ACC112 (cell line): ENCODE measurements at regions not wholly inside any gene's neighbourhood (a gene's known extent, or its start where the extent isn't known, plus 50 kb on each side); places are given as distances from the start of the nearest gene placed in this dataset.

Experiments used
- H2AFZ ChIP-seq: fragments of 200-600 bp; sonication (generic); one replicate; pipeline ENCODE4 v1.6.0; 2017; ENCODE audit warnings: antibody characterized with exemption, low read length; ENCODE audit not compliant: unreplicated experiment
- H3K27ac ChIP-seq: fragments of 200-600 bp; sonication (generic); 2 replicates; pipeline ENCODE4 v1.5.1; 2014; ENCODE audit warnings: low read depth, mild to moderate bottlenecking, antibody characterized with exemption, low read length, moderate library complexity
- H3K27me3 ChIP-seq: fragments of 200-600 bp; sonication (generic); 2 replicates; pipeline ENCODE4 v1.6.1; 2014; ENCODE audit warnings: mild to moderate bottlenecking, antibody characterized with exemption, low read length, moderate library complexity, mixed read lengths; ENCODE audit not compliant: insufficient read depth
- H3K36me3 ChIP-seq: fragments of 200-600 bp; sonication (generic); 2 replicates; pipeline ENCODE4 v1.6.1; 2016; ENCODE audit warnings: mild to moderate bottlenecking, antibody characterized with exemption, low read length, moderate library complexity, mixed read lengths; ENCODE audit not compliant: insufficient read depth
- H3K4me1 ChIP-seq: fragments of 200-600 bp; sonication (generic); one replicate; pipeline ENCODE4 v1.6.1; 2016; ENCODE audit warnings: low read length, mixed read lengths; ENCODE audit not compliant: insufficient read depth, unreplicated experiment, control insufficient read depth
- H3K4me3 ChIP-seq: fragments of 200-600 bp; sonication (generic); 2 replicates; pipeline ENCODE4 v1.5.1; 2014; ENCODE audit warnings: mild to moderate bottlenecking, low read depth, low read length
- H3K79me2 ChIP-seq: fragments of 200-600 bp; sonication (generic); one replicate; pipeline ENCODE4 v1.6.0; 2016; ENCODE audit warnings: low read length; ENCODE audit not compliant: control insufficient read depth, unreplicated experiment, insufficient read depth

GRCh38 chr17:79305768-79306423, 231.3 kb downstream of the ENGASE start:
- Histone ChIP-seq H2AFZ (no peak overlapping the region), H3K79me2 (no peaks in the 10 kb centered on the region), H3K4me1 (no peaks in the 10 kb centered on the region), H3K4me3 (no peak overlapping the region), H3K27me3 (peaks cover 64% of the 10 kb centered on the region), H3K36me3 (no peaks in the 10 kb centered on the region), H3K27ac (no peak overlapping the region)

GRCh38 chr17:79305376-79305767, 230.7 kb downstream of the ENGASE start:
- Histone ChIP-seq H3K27ac (no peak overlapping the region), H3K36me3 (no peaks in the 10 kb centered on the region), H2AFZ (no peak overlapping the region), H3K4me1 (no peaks in the 10 kb centered on the region), H3K4me3 (no peak overlapping the region), H3K79me2 (no peaks in the 10 kb centered on the region), H3K27me3 (peaks cover 64% of the 10 kb centered on the region)

GRCh38 chr17:79304884-79305283, 230.3 kb downstream of the ENGASE start:
- Histone ChIP-seq H3K4me1 (no peaks in the 10 kb centered on the region), H3K36me3 (no peaks in the 10 kb centered on the region), H3K79me2 (no peaks in the 10 kb centered on the region), H3K27me3 (peaks cover 66% of the 10 kb centered on the region), H2AFZ (no peak overlapping the region), H3K4me3 (no peak overlapping the region), H3K27ac (no peak overlapping the region)

GRCh38 chr17:79303641-79304205, 229.1 kb downstream of the ENGASE start:
- no peak overlapping the region for H3K27ac ChIP-seq
- H3K79me2 ChIP-seq = no peaks in the 10 kb centered on the region
- peaks cover 76% of the 10 kb centered on the region for H3K27me3 ChIP-seq
- H3K4me1 ChIP-seq = no peaks in the 10 kb centered on the region
- no peak overlapping the region for H3K4me3 ChIP-seq
- no peak overlapping the region for H2AFZ ChIP-seq
- H3K36me3 ChIP-seq = no peaks in the 10 kb centered on the region

GRCh38 chr17:79301469-79301868, 226.8 kb downstream of the ENGASE start:
- peaks cover 73% of the 10 kb centered on the region for H3K27me3 ChIP-seq
- no peak overlapping the region for H3K27ac ChIP-seq
- no peaks in the 10 kb centered on the region for H3K79me2 ChIP-seq
- no peak overlapping the region for H2AFZ ChIP-seq
- no peaks in the 10 kb centered on the region for H3K36me3 ChIP-seq
- H3K4me3 ChIP-seq = no peak overlapping the region
- H3K4me1 ChIP-seq = no peaks in the 10 kb centered on the region

GRCh38 chr17:79299349-79299748, 224.7 kb downstream of the ENGASE start:
- Histone ChIP-seq H3K79me2 (no peaks in the 10 kb centered on the region), H3K4me1 (no peaks in the 10 kb centered on the region), H3K36me3 (no peaks in the 10 kb centered on the region), H3K27ac (no peak overlapping the region), H3K27me3 (peaks cover 66% of the 10 kb centered on the region), H2AFZ (no peak overlapping the region), H3K4me3 (no peak overlapping the region)

- Histone ChIP-seq H3K4me3 (no peak overlapping the region), H3K36me3 (no peaks in the 10 kb centered on the region), H3K4me1 (no peaks in the 10 kb centered on the region), H3K79me2 (no peaks in the 10 kb centered on the region), H3K27ac (no peak overlapping the region), H2AFZ (no peak overlapping the region), H3K27me3 (peaks cover 62% of the 10 kb centered on the region)
Measured at GRCh38 chr17:79298799-79299198, 224.2 kb downstream of the ENGASE start.

- Histone ChIP-seq H3K27ac (no peak overlapping the region), H3K36me3 (no peaks in the 10 kb centered on the region), H3K27me3 (peaks cover 59% of the 10 kb centered on the region), H3K79me2 (no peaks in the 10 kb centered on the region), H2AFZ (no peak overlapping the region), H3K4me3 (no peak overlapping the region), H3K4me1 (no peaks in the 10 kb centered on the region)
Measured at GRCh38 chr17:79296243-79296642, 221.6 kb downstream of the ENGASE start.

GRCh38 chr17:79295307-79295706, 220.7 kb downstream of the ENGASE start:
- Histone ChIP-seq H3K27me3 (peaks cover 54% of the 10 kb centered on the region), H2AFZ (no peak overlapping the region), H3K4me3 (no peak overlapping the region), H3K27ac (no peak overlapping the region), H3K4me1 (no peaks in the 10 kb centered on the region), H3K36me3 (no peaks in the 10 kb centered on the region), H3K79me2 (no peaks in the 10 kb centered on the region)

- H3K79me2 ChIP-seq = no peaks in the 10 kb centered on the region
- no peaks in the 10 kb centered on the region for H3K36me3 ChIP-seq
- no peak overlapping the region for H2AFZ ChIP-seq
- H3K4me3 ChIP-seq = no peak overlapping the region
- H3K4me1 ChIP-seq = no peaks in the 10 kb centered on the region
- no peak overlapping the region for H3K27ac ChIP-seq
- peaks cover 54% of the 10 kb centered on the region for H3K27me3 ChIP-seq
Measured at GRCh38 chr17:79294459-79295071, 219.9 kb downstream of the ENGASE start.

- no peak overlapping the region for H3K4me3 ChIP-seq
- H3K4me1 ChIP-seq = no peaks in the 10 kb centered on the region
- no peak overlapping the region for H2AFZ ChIP-seq
- H3K79me2 ChIP-seq = no peaks in the 10 kb centered on the region
- H3K27me3 ChIP-seq = peaks cover 48% of the 10 kb centered on the region
- no peaks in the 10 kb centered on the region for H3K36me3 ChIP-seq
- H3K27ac ChIP-seq = no peak overlapping the region
Measured at GRCh38 chr17:79292501-79292900, 217.9 kb downstream of the ENGASE start.
